GM11168 (cell line): ENCODE measurements at regions not wholly inside any gene's neighbourhood (a gene's known extent, or its start where the extent isn't known, plus 50 kb on each side); places are given as distances from the start of the nearest gene placed in this dataset.

Experiments
- in situ Hi-C: fragments of 300-500 bp; cut with MboI; formaldehyde crosslinking; loops from one replicate; pipeline ENCODE4 v1.12.0; 2022; ENCODE audit warnings: low sequenced_read_pairs; ENCODE audit not compliant: unreplicated experiment

GRCh38 chr16:86319585-86320236 is 190.6 kb upstream of the FOXF1 start:
- in situ Hi-C loops: no loop called here

GRCh38 chr16:86320237-86320595 is 190.1 kb upstream of the FOXF1 start:
- in situ Hi-C loops: no loop called here

- in situ Hi-C loops: no loop called here
Observed at GRCh38 chr16:86321491-86321890, 188.8 kb upstream of the FOXF1 start.

GRCh38 chr16:86322283-86322682 is 188.0 kb upstream of the FOXF1 start:
- in situ Hi-C loops: no loop called here

- in situ Hi-C loops: no loop called here
Observed at GRCh38 chr16:86322806-86323205, 187.5 kb upstream of the FOXF1 start.

GRCh38 chr16:86324320-86324719 is 186.0 kb upstream of the FOXF1 start:
- in situ Hi-C loops: no loop called here

- in situ Hi-C loops: no loop called here
Observed at GRCh38 chr16:86325360-86325759, 185.0 kb upstream of the FOXF1 start.

- in situ Hi-C loops: no loop called here
Observed at GRCh38 chr16:86325895-86326294, 184.4 kb upstream of the FOXF1 start.

GRCh38 chr16:86327321-86327720 is 183.0 kb upstream of the FOXF1 start:
- in situ Hi-C loops: no loop called here

- in situ Hi-C loops: no loop called here
Observed at GRCh38 chr16:86330906-86331305, 179.4 kb upstream of the FOXF1 start.

GRCh38 chr16:86334079-86334635 is 176.2 kb upstream of the FOXF1 start:
- in situ Hi-C loops: no loop called here

GRCh38 chr16:86335266-86336172 is 174.8 kb upstream of the FOXF1 start:
- in situ Hi-C loops: no loop called here

GRCh38 chr16:86337138-86337537 is 173.2 kb upstream of the FOXF1 start:
- in situ Hi-C loops: no loop called here

GRCh38 chr16:86337581-86338402 is 172.5 kb upstream of the FOXF1 start:
- in situ Hi-C loops: no loop called here

GRCh38 chr16:86338403-86339115 is 171.8 kb upstream of the FOXF1 start:
- in situ Hi-C loops: no loop called here

GRCh38 chr16:86342161-86342834 is 168.0 kb upstream of the FOXF1 start:
- in situ Hi-C loops: loop anchor here (10.0 kb wide), 1 partner anchor 173 kb away; the partner anchor contains the start of gene FOXF1

- in situ Hi-C loops: loop anchor here (10.0 kb wide), 1 partner anchor 172 kb away; the partner anchor contains the start of gene FOXF1
Observed at GRCh38 chr16:86343027-86343795, 167.1 kb upstream of the FOXF1 start.

GRCh38 chr16:86343796-86344585 is 166.3 kb upstream of the FOXF1 start:
- in situ Hi-C loops: loop anchor here (10.0 kb wide), 1 partner anchor 171 kb away; the partner anchor contains the start of gene FOXF1
